ENCODE measurements at regions not wholly inside any gene's neighbourhood (a gene's known extent, or its start where the extent isn't known, plus 50 kb on each side); places are given as distances from the start of the nearest gene placed in this dataset.

DNA sequence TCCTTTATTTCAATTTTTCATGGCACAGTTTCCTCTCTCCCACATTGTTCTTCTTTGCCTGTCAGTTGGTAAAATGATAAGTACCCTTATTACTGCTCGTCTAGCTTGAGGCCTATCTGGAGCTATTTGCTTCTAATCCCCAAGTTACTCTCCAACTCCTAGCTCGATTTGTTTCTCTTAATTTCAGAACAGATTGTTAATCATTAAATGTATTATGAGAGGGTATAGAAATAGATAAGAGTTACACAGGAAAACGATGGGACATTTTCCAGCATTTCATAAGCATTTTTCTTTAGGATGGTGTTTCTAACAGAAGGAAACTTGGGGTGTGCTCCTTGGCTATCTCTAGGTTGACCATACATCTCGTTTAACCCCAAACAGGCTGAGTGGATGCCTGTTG is 540.5 kb upstream of the FZD8 start:
- no peak overlapping the region for H3K4me3 ChIP-seq
- H2AFZ ChIP-seq = no peak overlapping the region
- intact Hi-C loops (cut with micrococcal nuclease; ENCODE audit: unreplicated experiment) = no loop called here
- H3K4me1 ChIP-seq (replicated peaks; ENCODE audit: insufficient read depth) = no peaks in the 10 kb centered on the region
- H3K4me2 ChIP-seq = no peak overlapping the region
- POLR2A ChIA-PET (ENCODE audit: unreplicated experiment) = no interaction called here
- H3K27me3 ChIP-seq (ENCODE audit: insufficient read depth, low read depth) = no peaks in the 10 kb centered on the region
- no peak for DNase-seq
- no peaks in the 10 kb centered on the region for H3K9me2 ChIP-seq (ENCODE audit: insufficient read depth)
- H3K79me2 ChIP-seq (ENCODE audit: low read depth) = no peaks in the 10 kb centered on the region
- H3K27ac ChIP-seq = no peak overlapping the region
- BruUV-seq (replicated peaks) = no TSS peak
- CTCF ChIA-PET = no interaction called here
- TF ChIP-seq, protein P1, sequence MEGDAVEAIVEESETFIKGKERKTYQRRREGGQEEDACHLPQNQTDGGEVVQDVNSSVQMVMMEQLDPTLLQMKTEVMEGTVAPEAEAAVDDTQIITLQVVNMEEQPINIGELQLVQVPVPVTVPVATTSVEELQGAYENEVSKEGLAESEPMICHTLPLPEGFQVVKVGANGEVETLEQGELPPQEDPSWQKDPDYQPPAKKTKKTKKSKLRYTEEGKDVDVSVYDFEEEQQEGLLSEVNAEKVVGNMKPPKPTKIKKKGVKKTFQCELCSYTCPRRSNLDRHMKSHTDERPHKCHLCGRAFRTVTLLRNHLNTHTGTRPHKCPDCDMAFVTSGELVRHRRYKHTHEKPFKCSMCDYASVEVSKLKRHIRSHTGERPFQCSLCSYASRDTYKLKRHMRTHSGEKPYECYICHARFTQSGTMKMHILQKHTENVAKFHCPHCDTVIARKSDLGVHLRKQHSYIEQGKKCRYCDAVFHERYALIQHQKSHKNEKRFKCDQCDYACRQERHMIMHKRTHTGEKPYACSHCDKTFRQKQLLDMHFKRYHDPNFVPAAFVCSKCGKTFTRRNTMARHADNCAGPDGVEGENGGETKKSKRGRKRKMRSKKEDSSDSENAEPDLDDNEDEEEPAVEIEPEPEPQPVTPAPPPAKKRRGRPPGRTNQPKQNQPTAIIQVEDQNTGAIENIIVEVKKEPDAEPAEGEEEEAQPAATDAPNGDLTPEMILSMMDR (conservative IDR thresholded peaks at IDR 0.05) = no peak
- no peak for TF ChIP-seq EZH2 (IDR thresholded peaks at IDR 0.05; ENCODE audit: low read depth)
- no peaks in the 10 kb centered on the region for H4K20me1 ChIP-seq (ENCODE audit: insufficient read depth)
- H3F3A ChIP-seq (ENCODE audit: insufficient read depth, low read depth) = no peaks in the 10 kb centered on the region
- no peaks in the 10 kb centered on the region for H3K36me3 ChIP-seq (ENCODE audit: low read depth)
- H3K9me3 ChIP-seq (ENCODE audit: insufficient read depth, low read depth) = no peaks in the 10 kb centered on the region

GRCh38 chr10:36182179-36182566 is 540.1 kb upstream of the FZD8 start:
- TF ChIP-seq EZH2 (IDR thresholded peaks at IDR 0.05; ENCODE audit: low read depth) = no peak
- TF ChIP-seq, protein P1 (conservative IDR thresholded peaks at IDR 0.05) = no peak
- no peaks in the 10 kb centered on the region for H3K4me1 ChIP-seq (replicated peaks; ENCODE audit: insufficient read depth)
- no peak overlapping the region for H2AFZ ChIP-seq
- H3K27me3 ChIP-seq (ENCODE audit: insufficient read depth, low read depth) = no peaks in the 10 kb centered on the region
- no peak overlapping the region for H3K4me2 ChIP-seq
- ChIA-PET CTCF (no interaction called here), POLR2A (ENCODE audit: unreplicated experiment) (no interaction called here)
- no peaks in the 10 kb centered on the region for H3K9me2 ChIP-seq (ENCODE audit: insufficient read depth)
- DNase-seq = no peak
- no peaks in the 10 kb centered on the region for H3K9me3 ChIP-seq (ENCODE audit: insufficient read depth, low read depth)
- H3K4me3 ChIP-seq = no peak overlapping the region
- no TSS peak for BruUV-seq (replicated peaks)
- intact Hi-C loops (cut with micrococcal nuclease; ENCODE audit: unreplicated experiment) = no loop called here
- no peaks in the 10 kb centered on the region for H3K36me3 ChIP-seq (ENCODE audit: low read depth)
- H3K79me2 ChIP-seq (ENCODE audit: low read depth) = no peaks in the 10 kb centered on the region
- H3K27ac ChIP-seq = no peak overlapping the region
- no peaks in the 10 kb centered on the region for H3F3A ChIP-seq (ENCODE audit: insufficient read depth, low read depth)
- H4K20me1 ChIP-seq (ENCODE audit: insufficient read depth) = no peaks in the 10 kb centered on the region

DNA sequence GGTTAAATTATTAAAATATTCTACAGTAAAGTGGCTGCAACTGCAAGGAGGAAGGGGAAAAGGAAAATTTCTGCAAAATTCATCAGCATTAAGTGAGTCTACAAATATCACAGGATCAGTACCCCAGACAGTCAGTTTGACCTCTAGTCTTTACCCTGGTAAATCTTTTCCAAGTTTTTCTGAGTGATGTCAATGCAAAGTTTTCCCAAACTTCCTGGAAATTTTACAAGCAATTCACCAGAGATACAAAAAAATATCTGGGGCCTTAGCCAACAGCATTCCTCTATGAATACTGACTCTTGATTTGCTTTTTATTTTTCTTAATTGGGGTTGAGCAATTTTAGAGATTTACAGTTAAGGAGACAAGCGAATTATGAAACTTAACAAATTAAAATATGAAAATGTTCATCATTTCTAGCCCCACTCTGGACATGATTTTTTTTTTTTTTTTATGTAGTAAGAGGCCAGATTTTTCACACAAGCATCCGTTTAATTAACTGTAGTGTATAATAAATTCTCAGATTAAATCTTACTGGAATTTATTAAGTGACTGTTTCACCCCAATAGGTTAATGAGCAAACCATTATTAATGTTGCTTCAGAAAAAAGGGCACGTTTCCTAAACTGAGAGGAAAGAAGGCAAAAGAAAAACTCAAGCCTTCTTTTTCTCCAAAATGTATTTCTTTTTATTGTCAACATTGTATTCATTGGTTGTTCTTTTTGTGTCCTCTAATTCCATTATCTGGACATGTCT is 539.5 kb upstream of the FZD8 start:
- Histone ChIP-seq H3F3A (ENCODE audit: insufficient read depth, low read depth) (no peaks in the 10 kb centered on the region), H3K27ac (no peak overlapping the region), H3K9me3 (ENCODE audit: insufficient read depth, low read depth) (no peaks in the 10 kb centered on the region), H3K27me3 (ENCODE audit: insufficient read depth, low read depth) (no peaks in the 10 kb centered on the region), H3K79me2 (ENCODE audit: low read depth) (no peaks in the 10 kb centered on the region), H2AFZ (no peak overlapping the region), H3K4me2 (no peak overlapping the region), H3K9me2 (ENCODE audit: insufficient read depth) (no peaks in the 10 kb centered on the region), H4K20me1 (ENCODE audit: insufficient read depth) (no peaks in the 10 kb centered on the region), H3K4me1 (replicated peaks; ENCODE audit: insufficient read depth) (no peaks in the 10 kb centered on the region), H3K36me3 (ENCODE audit: low read depth) (no peaks in the 10 kb centered on the region), H3K4me3 (no peak overlapping the region)
- CTCF ChIA-PET = no interaction called here
- intact Hi-C loops (cut with micrococcal nuclease; ENCODE audit: unreplicated experiment) = no loop called here
- DNase-seq = no peak
- no TSS peak for BruUV-seq (replicated peaks)
- POLR2A ChIA-PET (ENCODE audit: unreplicated experiment) = no interaction called here
- no peak for TF ChIP-seq EZH2 (IDR thresholded peaks at IDR 0.05; ENCODE audit: low read depth)
- TF ChIP-seq, protein P1 (conservative IDR thresholded peaks at IDR 0.05) = no peak
